Psoas muscle (tissue), 7 donors: ENCODE measurements at regions not wholly inside any gene's neighbourhood (a gene's known extent, or its start where the extent isn't known, plus 50 kb on each side); places are given as distances from the start of the nearest gene placed in this dataset.

Experiments used
- ATAC-seq, 4 donors: fragments of 200-7000 bp; cut with Tn5 transposase; one replicate each; pipeline ENCODE4 v1.9.1; 2020; ENCODE audit warnings: moderate library complexity in 3 of 4, mild to moderate bottlenecking in 2 of 4
- DNase-seq, 2 donors: peaks; one replicate each; pipeline ENCODE4 v3.0.0-alpha.2; 2020
- H3K27ac ChIP-seq: fragments of 200-600 bp; one replicate; pipeline ENCODE4 v1.8.0; 2022
- H3K27me3 ChIP-seq, 3 donors: fragments of 200-600 bp in 1 of 3; one replicate each; pipeline versions ENCODE4 v1.6.1 to v1.8.0; 2013 to 2022; ENCODE audit warnings: low read length in 2 of 3, mild to moderate bottlenecking in 2 of 3, moderate library complexity in 1 of 3; ENCODE audit not compliant: insufficient read depth in 3 of 3
- H3K36me3 ChIP-seq, 2 donors: fragments of 200-600 bp in 1 of 2; one replicate each; pipeline versions ENCODE4 v1.6.1 to v1.8.0; 2013 to 2022; ENCODE audit warnings: low read depth in 1 of 2, mild to moderate bottlenecking in 1 of 2, moderate library complexity in 1 of 2; ENCODE audit not compliant: insufficient read depth in 1 of 2
- H3K4me1 ChIP-seq: fragments of 200-600 bp; one replicate; pipeline ENCODE4 v1.8.0; 2022
- H3K4me3 ChIP-seq: fragments of 200-600 bp; one replicate; pipeline ENCODE4 v1.8.0; 2022; ENCODE audit warnings: mild to moderate bottlenecking
- H3K9me3 ChIP-seq: fragments of 200-600 bp; one replicate; pipeline ENCODE4 v1.8.0; 2022
- CTCF ChIP-seq: fragments of 200-600 bp; IDR thresholded peaks from one replicate; pipeline ENCODE4 v1.8.0; 2022; ENCODE audit warnings: antibody characterized with exemption
- WGBS, 3 donors: extraction: QIAGEN DNeasy Blood & Tissue Kit; methylation state at CpG; one replicate each; pipeline versions ENCODE4 v1.1.6 to v1.1.7; 2013; 5-methylcytosine and 5-hydroxymethylcytosine counted together
- intact Hi-C, 2 donors: fragments of 100-400 bp; cut with DNase I; formaldehyde crosslinking; loops; one replicate each; pipeline versions ENCODE4 v1.11.0 to v1.14.2; 2022
- donor health status: healthy with polysubstance abuse.
- donor health status: DM: no; HTN: no; CAD: no; lungs with moderate emphysema.
- donor health status: Bipolar disorder and iron deficiency.
- donor health status: healthy.
- donor health status: DM: yes; HTN: yes; CAD: no.
- donor health status: DM: no; HTN: no; CAD: no.
- donor health status: DM: yes; HTN: yes; CAD: no.

DNA sequence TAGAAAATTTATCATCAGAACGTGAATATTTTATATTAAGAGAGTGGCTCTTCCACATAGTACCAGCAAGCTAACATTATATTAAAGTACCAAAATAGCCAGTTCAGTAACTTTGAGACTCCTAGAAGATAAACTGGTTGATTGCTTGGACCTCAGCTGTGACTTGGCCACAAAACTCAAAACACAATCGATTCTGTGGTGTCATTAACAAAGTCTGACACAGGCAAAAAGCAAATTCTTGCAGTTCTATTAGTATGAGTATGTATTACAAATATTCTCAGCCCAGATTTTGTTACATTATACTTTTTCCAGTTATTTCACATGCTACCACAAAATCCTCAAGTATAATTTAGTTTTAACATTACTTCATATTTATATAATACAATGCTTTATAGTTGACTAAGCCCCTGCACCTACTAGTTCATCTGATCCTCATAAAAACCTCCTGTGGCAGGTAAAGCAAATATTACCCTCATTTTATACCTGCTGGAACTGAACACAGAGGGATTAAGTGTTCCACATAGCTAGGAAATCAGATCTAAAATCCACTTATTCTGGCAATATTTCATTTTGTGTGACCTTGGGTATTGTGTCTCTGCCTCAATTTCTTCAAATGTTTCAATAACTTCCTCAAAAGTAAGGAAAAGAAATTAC lies 279.9 kb upstream of the MKLN1 start:
- Histone ChIP-seq H3K4me1 (peaks cover 31% of the 10 kb centered on the region), H3K27me3 (no peaks in the 10 kb centered on the region), H3K9me3 (no peaks in the 10 kb centered on the region), H3K36me3 (peaks cover 0 to 49% of the 10 kb centered on the region in 2 donors), H3K27ac (peak overlapping the region; percentile 37), H3K4me3 (no peak overlapping the region)
- DNase-seq (no peak), ATAC-seq (no peak)
- WGBS, 3 donors, result 51 to 68% (median 52%) methylated on average over 2 of the region's 2 CpGs
- intact Hi-C loops, result no loop called here
- TF ChIP-seq CTCF, result no peak

DNA sequence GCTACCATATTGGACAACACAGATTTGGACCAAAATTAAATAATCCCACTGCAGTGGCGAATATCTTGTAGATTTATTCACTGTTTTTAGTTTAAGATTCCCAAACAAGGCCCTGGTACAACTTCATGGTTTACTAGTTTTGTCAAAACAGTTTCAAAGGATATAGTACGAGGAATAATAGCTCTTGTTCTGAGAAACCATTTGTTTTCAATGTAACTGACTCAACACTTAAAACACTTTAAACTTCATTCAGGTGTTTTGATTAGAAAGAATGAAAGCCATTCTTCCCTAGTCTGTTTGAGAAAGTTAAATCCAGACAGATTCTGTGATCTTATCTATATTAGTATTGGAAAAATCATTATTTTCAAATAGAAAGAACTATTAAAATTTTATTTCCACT lies 276.4 kb upstream of the MKLN1 start:
- DNase-seq (no peak), ATAC-seq (no peak)
- intact Hi-C loops, result no loop called here
- no peaks in the 10 kb centered on the region for H3K9me3 ChIP-seq
- peaks cover 61% of the 10 kb centered on the region for H3K4me1 ChIP-seq
- no peak overlapping the region for H3K4me3 ChIP-seq
- WGBS, 3 donors, result 97 to 99% (median 98%) methylated on average over 2 of the region's 2 CpGs
- H3K27ac ChIP-seq, result no peak overlapping the region
- peaks cover 0 to 56% of the 10 kb centered on the region in 2 donors for H3K36me3 ChIP-seq
- H3K27me3 ChIP-seq, result no peaks in the 10 kb centered on the region
- no peak for TF ChIP-seq CTCF

GRCh38 chr7:131052285-131052904 lies 275.3 kb upstream of the MKLN1 start:
- peaks cover 72% of the 10 kb centered on the region for H3K4me1 ChIP-seq
- ATAC-seq, result no peak

DNA sequence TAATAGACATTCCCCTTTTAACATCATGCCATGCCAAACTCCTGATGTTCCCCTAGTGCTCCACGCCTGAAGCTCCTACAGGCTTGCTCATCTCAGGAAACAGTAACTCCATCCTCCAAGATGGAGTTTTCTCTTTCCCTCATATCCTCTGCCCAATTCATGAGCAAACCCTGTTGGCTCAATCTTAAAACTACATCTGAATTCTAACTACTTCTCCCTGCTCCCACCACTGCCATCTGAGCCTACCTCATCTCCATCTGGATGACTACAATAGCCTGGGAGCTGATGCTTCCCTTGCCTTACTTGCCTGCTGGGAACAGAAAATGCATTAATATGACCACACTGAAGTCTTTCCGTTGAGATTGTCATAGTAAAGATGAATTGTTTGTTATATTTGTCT lies 271.7 kb upstream of the MKLN1 start:
- DNase-seq (no peak), ATAC-seq (peak in 2 of 4 donors; percentile 9)
- H3K4me1 ChIP-seq, result peaks cover 57% of the 10 kb centered on the region
- H3K27ac ChIP-seq, result peak overlapping the region; percentile 60
- no peak for TF ChIP-seq CTCF
- 80 to 89% (median 86%) methylated on average over 2 of the region's 2 CpGs for WGBS, 3 donors
- intact Hi-C loops, result no loop called here
- no peak overlapping the region for H3K4me3 ChIP-seq
- no peaks in the 10 kb centered on the region for H3K9me3 ChIP-seq
- H3K36me3 ChIP-seq, result peaks cover 0 to 33% of the 10 kb centered on the region in 2 donors
- H3K27me3 ChIP-seq, result no peaks in the 10 kb centered on the region

More at GRCh38 chr7:131052285-131052904, 275.3 kb upstream of the MKLN1 start:
- 55 to 80% (median 61%) methylated on average over 4 of the region's 4 CpGs for WGBS, 3 donors
- Histone ChIP-seq H3K36me3 (peaks cover 0 to 52% of the 10 kb centered on the region in 2 donors), H3K4me3 (no peak overlapping the region), H3K27me3 (no peaks in the 10 kb centered on the region), H3K9me3 (no peaks in the 10 kb centered on the region), H3K27ac (peak overlapping the region; percentile 41)
- intact Hi-C loops, result no loop called here
- TF ChIP-seq CTCF, result no peak
- no peak for DNase-seq
